KMS-11 (cell line): ENCODE measurements at regions not wholly inside any gene's neighbourhood (a gene's known extent, or its start where the extent isn't known, plus 50 kb on each side); places are given as distances from the start of the nearest gene placed in this dataset.

Experiments used
- H2AFZ ChIP-seq: fragments of 200-600 bp; sonication (generic); 2 replicates; pipeline ENCODE4 v1.6.1; 2016; ENCODE audit warnings: antibody characterized with exemption, mixed run types, low read depth
- H3K27ac ChIP-seq: fragments of 200-600 bp; sonication (generic); 2 replicates; pipeline ENCODE4 v1.6.1; 2016; ENCODE audit warnings: mild to moderate bottlenecking, mixed run types
- H3K27me3 ChIP-seq: fragments of 200-600 bp; sonication (generic); 2 replicates; pipeline ENCODE4 v1.6.1; 2017; ENCODE audit warnings: mild to moderate bottlenecking, low read depth, mixed run types, moderate library complexity; ENCODE audit not compliant: insufficient read depth
- H3K36me3 ChIP-seq: fragments of 200-600 bp; sonication (generic); 2 replicates; pipeline ENCODE4 v1.6.1; 2017; ENCODE audit warnings: mild to moderate bottlenecking, mixed run types; ENCODE audit not compliant: insufficient read depth
- H3K4me1 ChIP-seq: fragments of 200-600 bp; sonication (generic); 2 replicates; pipeline ENCODE4 v1.6.1; 2016; ENCODE audit warnings: mild to moderate bottlenecking, low read depth, mixed run types; ENCODE audit not compliant: poor library complexity, severe bottlenecking
- H3K4me2 ChIP-seq: fragments of 200-600 bp; sonication (generic); 2 replicates; pipeline ENCODE4 v1.7.0; 2016; ENCODE audit warnings: mild to moderate bottlenecking, mixed run types
- H3K4me3 ChIP-seq: fragments of 200-600 bp; sonication (generic); IDR thresholded peaks from 2 replicates; pipeline ENCODE4 v1.6.1; 2017; ENCODE audit warnings: low read depth, low read length, mixed read lengths; ENCODE audit not compliant: insufficient read depth
- H3K79me2 ChIP-seq: fragments of 200-600 bp; sonication (generic); 2 replicates; pipeline ENCODE4 v1.6.1; 2016; ENCODE audit warnings: low read depth, mixed run types; ENCODE audit not compliant: insufficient read depth
- H3K9ac ChIP-seq: fragments of 200-600 bp; sonication (generic); 2 replicates; pipeline ENCODE4 v1.6.1; 2016; ENCODE audit warnings: mild to moderate bottlenecking, mixed run types
- H4K20me1 ChIP-seq: fragments of 200-600 bp; sonication (generic); 2 replicates; pipeline ENCODE4 v1.6.1; 2016; ENCODE audit warnings: mild to moderate bottlenecking, mixed run types; ENCODE audit not compliant: insufficient read depth
- TF ChIP-seq, protein P1 (sequence below): fragments of 200-600 bp; sonication (generic); conservative IDR thresholded peaks from 2 replicates; pipeline ENCODE4 v1.6.1; 2017; ENCODE audit warnings: low read depth, mild to moderate bottlenecking, antibody characterized with exemption, low read length, moderate library complexity, mixed read lengths

DNA sequence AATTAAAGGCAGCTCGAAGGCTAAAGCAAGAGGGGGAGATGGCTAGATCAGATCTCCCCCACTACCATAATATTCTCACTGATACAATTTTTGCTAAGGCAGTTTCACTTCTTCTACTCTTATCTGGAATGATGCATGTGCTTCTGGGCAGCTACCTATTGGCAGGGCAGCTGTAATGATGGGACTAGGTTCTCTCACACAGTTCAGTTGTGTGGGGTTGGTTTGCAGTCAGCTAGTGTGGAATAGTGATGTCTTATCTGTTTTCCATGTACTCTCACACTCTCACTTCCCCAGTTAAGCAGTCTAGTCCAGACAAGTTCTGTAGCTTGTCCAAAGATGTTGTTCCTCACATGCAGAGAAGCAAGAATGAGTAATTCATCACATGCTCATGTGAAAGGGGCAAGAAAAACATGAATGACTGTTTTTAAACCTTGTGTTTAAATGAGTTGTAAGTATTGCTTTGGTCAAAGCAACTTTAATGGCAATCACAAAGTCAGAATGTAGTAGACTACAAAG is 836.1 kb downstream of the CBLN2 start:
- H3K27ac ChIP-seq = no peak overlapping the region

DNA sequence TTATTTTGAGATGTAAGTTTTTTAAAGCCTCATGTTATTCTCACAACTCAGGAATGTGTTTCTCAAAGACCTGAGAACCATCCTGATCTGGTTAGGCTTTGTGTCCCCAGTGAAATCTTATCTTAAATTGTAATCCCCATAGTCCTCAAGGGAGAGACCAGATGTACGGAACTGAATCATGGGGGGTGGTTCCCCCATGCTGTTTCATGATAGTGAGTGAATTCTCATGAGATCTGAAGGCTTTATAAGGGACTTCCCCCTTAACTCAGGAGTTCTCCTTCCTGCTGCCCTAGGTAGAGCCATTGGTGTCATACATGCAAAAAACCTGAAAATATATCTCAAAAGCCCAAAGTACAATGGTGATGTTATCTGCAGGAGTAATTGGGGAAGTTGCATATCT is 836.7 kb downstream of the CBLN2 start:
- Histone ChIP-seq H3K9ac (no peak overlapping the region), H3K27me3 (no peaks in the 10 kb centered on the region), H3K4me2 (no peak overlapping the region), H4K20me1 (no peaks in the 10 kb centered on the region), H3K79me2 (no peaks in the 10 kb centered on the region), H3K36me3 (no peaks in the 10 kb centered on the region), H3K27ac (no peak overlapping the region), H2AFZ (no peak overlapping the region), H3K4me3 (no peak overlapping the region), H3K4me1 (no peaks in the 10 kb centered on the region)
- TF ChIP-seq, protein P1, sequence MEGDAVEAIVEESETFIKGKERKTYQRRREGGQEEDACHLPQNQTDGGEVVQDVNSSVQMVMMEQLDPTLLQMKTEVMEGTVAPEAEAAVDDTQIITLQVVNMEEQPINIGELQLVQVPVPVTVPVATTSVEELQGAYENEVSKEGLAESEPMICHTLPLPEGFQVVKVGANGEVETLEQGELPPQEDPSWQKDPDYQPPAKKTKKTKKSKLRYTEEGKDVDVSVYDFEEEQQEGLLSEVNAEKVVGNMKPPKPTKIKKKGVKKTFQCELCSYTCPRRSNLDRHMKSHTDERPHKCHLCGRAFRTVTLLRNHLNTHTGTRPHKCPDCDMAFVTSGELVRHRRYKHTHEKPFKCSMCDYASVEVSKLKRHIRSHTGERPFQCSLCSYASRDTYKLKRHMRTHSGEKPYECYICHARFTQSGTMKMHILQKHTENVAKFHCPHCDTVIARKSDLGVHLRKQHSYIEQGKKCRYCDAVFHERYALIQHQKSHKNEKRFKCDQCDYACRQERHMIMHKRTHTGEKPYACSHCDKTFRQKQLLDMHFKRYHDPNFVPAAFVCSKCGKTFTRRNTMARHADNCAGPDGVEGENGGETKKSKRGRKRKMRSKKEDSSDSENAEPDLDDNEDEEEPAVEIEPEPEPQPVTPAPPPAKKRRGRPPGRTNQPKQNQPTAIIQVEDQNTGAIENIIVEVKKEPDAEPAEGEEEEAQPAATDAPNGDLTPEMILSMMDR = no peak

More for the DNA sequence above, 836.1 kb downstream of the CBLN2 start:
- Histone ChIP-seq H2AFZ (no peak overlapping the region), H3K4me1 (no peaks in the 10 kb centered on the region), H3K4me3 (no peak overlapping the region), H3K9ac (no peak overlapping the region), H3K4me2 (no peak overlapping the region), H3K79me2 (no peaks in the 10 kb centered on the region), H3K27me3 (no peaks in the 10 kb centered on the region), H4K20me1 (no peaks in the 10 kb centered on the region), H3K36me3 (no peaks in the 10 kb centered on the region)
- TF ChIP-seq, protein P1 = no peak

DNA sequence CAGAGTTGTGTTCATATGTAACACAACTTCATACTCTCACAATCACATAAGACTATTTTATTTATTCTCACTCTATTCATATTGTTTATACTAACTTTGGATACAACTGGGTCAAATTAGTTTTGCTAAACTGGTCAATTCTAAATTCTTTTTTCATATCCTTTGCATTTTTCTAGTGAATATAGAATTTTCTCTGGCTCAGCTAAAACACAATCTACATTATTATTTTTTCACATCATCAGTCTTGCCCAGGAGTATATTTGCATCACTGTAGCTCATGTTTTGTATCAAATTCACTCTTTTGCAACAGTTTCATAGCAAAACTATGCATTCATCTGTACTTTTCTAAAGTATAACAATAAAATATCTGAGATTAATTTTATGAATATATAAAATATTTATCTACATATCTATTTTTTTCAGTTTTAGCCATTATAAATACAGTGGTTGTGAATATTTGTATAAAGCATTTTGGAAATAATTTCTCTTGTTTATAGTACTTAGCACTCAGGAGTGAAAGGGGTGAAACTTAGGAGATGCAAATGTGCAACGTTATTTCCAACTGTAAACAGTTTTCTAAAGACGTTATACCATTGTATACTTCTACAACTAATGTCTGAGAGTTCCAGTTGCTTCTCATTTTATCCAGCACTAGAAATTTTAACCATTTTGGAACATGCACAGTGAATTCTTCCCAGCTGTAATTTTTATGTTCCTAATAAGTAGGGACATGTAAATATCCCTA is 854.6 kb downstream of the CBLN2 start:
- Histone ChIP-seq H3K9ac (no peak overlapping the region), H3K4me3 (no peak overlapping the region), H3K27me3 (no peaks in the 10 kb centered on the region), H2AFZ (no peak overlapping the region), H3K4me1 (no peaks in the 10 kb centered on the region), H4K20me1 (no peaks in the 10 kb centered on the region), H3K4me2 (no peak overlapping the region), H3K36me3 (no peaks in the 10 kb centered on the region), H3K27ac (no peak overlapping the region), H3K79me2 (no peaks in the 10 kb centered on the region)
- TF ChIP-seq, protein P1 = no peak

DNA sequence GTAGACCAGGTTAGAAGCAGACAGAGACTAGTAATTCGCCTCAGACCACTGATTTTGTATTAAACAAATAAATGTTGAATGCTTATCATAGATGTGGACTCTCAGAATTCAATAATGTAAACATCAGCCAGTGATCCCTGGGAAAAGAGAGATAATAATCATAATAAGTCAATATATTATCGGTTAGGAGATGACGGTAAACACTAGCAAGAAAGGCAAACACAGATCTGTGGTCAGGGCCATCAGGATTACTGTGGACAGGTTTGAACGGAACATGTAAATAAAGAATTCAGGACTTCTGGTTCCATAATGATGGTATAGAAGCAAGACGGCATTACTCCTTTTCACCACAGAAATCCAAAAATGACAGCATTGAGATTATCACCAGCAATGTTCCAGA is 861.6 kb downstream of the CBLN2 start:
- no peak overlapping the region for H3K4me3 ChIP-seq
- H3K27me3 ChIP-seq = no peaks in the 10 kb centered on the region
- H3K9ac ChIP-seq = no peak overlapping the region
- H3K36me3 ChIP-seq = no peaks in the 10 kb centered on the region
- H3K4me2 ChIP-seq = no peak overlapping the region
- TF ChIP-seq, protein P1 = no peak
- H3K4me1 ChIP-seq = no peaks in the 10 kb centered on the region
- H4K20me1 ChIP-seq = no peaks in the 10 kb centered on the region
- H3K27ac ChIP-seq = no peak overlapping the region
- H2AFZ ChIP-seq = no peak overlapping the region
- H3K79me2 ChIP-seq = no peaks in the 10 kb centered on the region
